Astrocyte (in vitro differentiated cells and primary cell): ENCODE measurements at regions not wholly inside any gene's neighbourhood (a gene's known extent, or its start where the extent isn't known, plus 50 kb on each side); places are given as distances from the start of the nearest gene placed in this dataset.

Source experiments
- DNase-seq: peaks from one replicate; pipeline ENCODE4 v3.0.0-alpha.2; 2010; ENCODE audit warnings: low read depth
- FAIRE-seq: peaks from 2 replicates; lab custom pipeline; 2011; peaks lifted over from hg19 to GRCh38; lab: Jason Lieb, UNC
- H2AFZ ChIP-seq: 2 replicates; pipeline ENCODE4 v1.6.0; 2012; ENCODE audit warnings: low read depth, low read length, inconsistent platforms
- H3K27ac ChIP-seq: 2 replicates; pipeline ENCODE4 v1.5.1; 2011; ENCODE audit warnings: low read depth, low read length, inconsistent platforms
- H3K27me3 ChIP-seq: 2 replicates; pipeline ENCODE4 v1.6.0; 2011; ENCODE audit warnings: low read length, inconsistent platforms; ENCODE audit not compliant: insufficient read depth
- H3K36me3 ChIP-seq: 2 replicates; pipeline ENCODE4 v1.5.1; 2011; ENCODE audit warnings: low read length, inconsistent platforms; ENCODE audit not compliant: insufficient read depth
- H3K4me1 ChIP-seq: 2 replicates; pipeline ENCODE4 v1.5.1; 2011; ENCODE audit warnings: low read length, inconsistent platforms; ENCODE audit not compliant: insufficient read depth
- H3K4me2 ChIP-seq: 2 replicates; pipeline ENCODE4 v1.6.0; 2012; ENCODE audit warnings: low read length, inconsistent platforms
- H3K4me3 ChIP-seq: 2 replicates; pipeline ENCODE4 v1.5.1; 2011; ENCODE audit warnings: low read depth, mild to moderate bottlenecking, low read length, inconsistent platforms; ENCODE audit not compliant: insufficient read depth
- H3K79me2 ChIP-seq: 2 replicates; pipeline ENCODE4 v1.6.0; 2012; ENCODE audit warnings: mild to moderate bottlenecking, low read length, inconsistent platforms; ENCODE audit not compliant: insufficient read depth
- H3K9ac ChIP-seq: 2 replicates; pipeline ENCODE4 v1.6.0; 2012; ENCODE audit warnings: mild to moderate bottlenecking, low read length, inconsistent platforms
- H3K9me3 ChIP-seq: 2 replicates; pipeline ENCODE4 v1.5.1; 2012; ENCODE audit warnings: low read depth, mild to moderate bottlenecking, low read length, inconsistent platforms; ENCODE audit not compliant: insufficient read depth
- H4K20me1 ChIP-seq: 2 replicates; pipeline ENCODE4 v1.6.0; 2012; ENCODE audit warnings: low read length, inconsistent platforms; ENCODE audit not compliant: insufficient read depth
- H3K27ac Mint-ChIP-seq: one replicate; pipeline ENCODE4 v1.8.0; 2021; ENCODE audit warnings: mild to moderate bottlenecking, mixed read lengths; ENCODE audit not compliant: unreplicated experiment
- H3K27me3 Mint-ChIP-seq: one replicate; pipeline ENCODE4 v1.8.0; 2021; ENCODE audit warnings: low read depth, mixed read lengths; ENCODE audit not compliant: unreplicated experiment
- H3K36me3 Mint-ChIP-seq: one replicate; pipeline ENCODE4 v1.8.0; 2021; ENCODE audit warnings: low read depth, mixed read lengths; ENCODE audit not compliant: unreplicated experiment
- H3K4me1 Mint-ChIP-seq: one replicate; pipeline ENCODE4 v1.8.0; 2021; ENCODE audit warnings: low read depth, mixed read lengths; ENCODE audit not compliant: unreplicated experiment
- H3K4me3 Mint-ChIP-seq: one replicate; pipeline ENCODE4 v1.8.0; 2021; ENCODE audit warnings: mild to moderate bottlenecking, moderate library complexity, mixed read lengths; ENCODE audit not compliant: unreplicated experiment
- H3K9me3 Mint-ChIP-seq: one replicate; pipeline ENCODE4 v1.8.0; 2021; ENCODE audit warnings: mild to moderate bottlenecking, mixed read lengths; ENCODE audit not compliant: unreplicated experiment
- CTCF ChIP-seq: IDR thresholded peaks from 2 replicates; pipeline ENCODE4 v1.5.1; 2011; ENCODE audit warnings: low read depth, mild to moderate bottlenecking, inconsistent platforms, low read length, moderate library complexity; ENCODE audit not compliant: insufficient read depth
- EZH2 ChIP-seq: IDR thresholded peaks from 2 replicates; pipeline ENCODE4 v1.6.1; 2012; ENCODE audit warnings: mild to moderate bottlenecking, low read length, inconsistent platforms; ENCODE audit not compliant: insufficient read depth

- Histone ChIP-seq H2AFZ (no peak overlapping the region), H3K9me3 (no peaks in the 10 kb centered on the region), H3K27ac (no peak overlapping the region), H3K4me3 (no peak overlapping the region), H3K36me3 (no peaks in the 10 kb centered on the region), H4K20me1 (no peaks in the 10 kb centered on the region), H3K4me2 (no peak overlapping the region), H3K4me1 (no peaks in the 10 kb centered on the region), H3K27me3 (no peaks in the 10 kb centered on the region), H3K79me2 (no peaks in the 10 kb centered on the region), H3K9ac (no peak overlapping the region)
- Mint-ChIP-seq H3K27me3 (peaks cover 33% of the 10 kb centered on the region), H3K27ac (no peak overlapping the region), H3K36me3 (peaks cover 2% of the 10 kb centered on the region), H3K4me3 (peak overlapping the region; percentile 31), H3K9me3 (no peaks in the 10 kb centered on the region), H3K4me1 (peaks cover 13% of the 10 kb centered on the region)
- DNase-seq (no peak), FAIRE-seq (no peak)
- TF ChIP-seq EZH2 (no peak), CTCF (no peak)
Observed at GRCh38 chr3:140756240-140757016, 78.6 kb downstream of the TRIM42 start.

GRCh38 chr3:140758791-140759444 is 81.1 kb downstream of the TRIM42 start:
- Histone ChIP-seq H3K4me2 (no peak overlapping the region), H3K9me3 (no peaks in the 10 kb centered on the region), H3K36me3 (no peaks in the 10 kb centered on the region), H4K20me1 (no peaks in the 10 kb centered on the region), H3K27ac (no peak overlapping the region), H3K4me1 (no peaks in the 10 kb centered on the region), H3K4me3 (no peak overlapping the region), H3K9ac (no peak overlapping the region), H2AFZ (no peak overlapping the region), H3K27me3 (no peaks in the 10 kb centered on the region), H3K79me2 (no peaks in the 10 kb centered on the region)
- H3K27ac Mint-ChIP-seq: no peak overlapping the region
- peaks cover 19% of the 10 kb centered on the region for H3K27me3 Mint-ChIP-seq
- no peak for DNase-seq
- no peaks in the 10 kb centered on the region for H3K9me3 Mint-ChIP-seq
- H3K36me3 Mint-ChIP-seq: no peaks in the 10 kb centered on the region
- H3K4me3 Mint-ChIP-seq: no peak overlapping the region
- no peak for FAIRE-seq
- H3K4me1 Mint-ChIP-seq: peaks cover 13% of the 10 kb centered on the region
- TF ChIP-seq EZH2 (no peak), CTCF (no peak)
